Activated CD8-positive, alpha-beta memory T cell treated with anti-CD3 and anti-CD28 coated beads for 36 hours (primary cell): ENCODE measurements at regions not wholly inside any gene's neighbourhood (a gene's known extent, or its start where the extent isn't known, plus 50 kb on each side); places are given as distances from the start of the nearest gene placed in this dataset.
"Not testable (repeated sequence)": the region's sequence is repeated elsewhere in the genome, so short reads cannot be mapped to it uniquely, and the experiment has no call there.

Source experiments
- CTCF ChIA-PET: fragments of 350-600 bp; sonication (Branson Sonifier 250); formaldehyde crosslinking; loops from one replicate; lab custom pipeline; 2021; ENCODE audit warnings: antibody characterized with exemption; lab: Charles Lee
- POLR2A ChIA-PET: fragments of 350-600 bp; sonication (Branson Sonifier 250); formaldehyde crosslinking; loops from one replicate; lab custom pipeline; 2021; ENCODE audit warnings: antibody characterized with exemption; lab: Charles Lee

GRCh38 chr9:90526386-90526785 is 116.2 kb downstream of the DIRAS2 start:
- ChIA-PET CTCF (no interaction called here), POLR2A (no interaction called here)

- CTCF ChIA-PET, POLR2A ChIA-PET: not testable (repeated sequence)
Measured at GRCh38 chr9:90536094-90536493, 106.5 kb downstream of the DIRAS2 start.

GRCh38 chr9:90538566-90538965 is 104.1 kb downstream of the DIRAS2 start:
- ChIA-PET CTCF (no interaction called here), POLR2A (no interaction called here)

GRCh38 chr9:90539286-90539685 is 103.3 kb downstream of the DIRAS2 start:
- ChIA-PET CTCF (no interaction called here), POLR2A (no interaction called here)

- CTCF ChIA-PET, result interaction anchor here (0.6 kb wide), 1 partner anchor 559 kb away, joined by 3 read pairs; no protein-coding TSS in a partner anchor
- POLR2A ChIA-PET, result no interaction called here
Measured at GRCh38 chr9:90540734-90541133, 101.9 kb downstream of the DIRAS2 start.

- ChIA-PET CTCF (no interaction called here), POLR2A (no interaction called here)
Measured at GRCh38 chr9:90544488-90544887, 98.1 kb downstream of the DIRAS2 start.

- POLR2A ChIA-PET, result no interaction called here
- CTCF ChIA-PET, result no interaction called here
Measured at GRCh38 chr9:90546200-90546599, 96.4 kb downstream of the DIRAS2 start.

- ChIA-PET CTCF (no interaction called here), POLR2A (no interaction called here)
Measured at GRCh38 chr9:90547896-90548295, 94.7 kb downstream of the DIRAS2 start.

- POLR2A ChIA-PET, result no interaction called here
- CTCF ChIA-PET, result no interaction called here
Measured at GRCh38 chr9:90552317-90552716, 90.3 kb downstream of the DIRAS2 start.

- CTCF ChIA-PET, result no interaction called here
- POLR2A ChIA-PET, result no interaction called here
Measured at GRCh38 chr9:90555351-90556057, 87.1 kb downstream of the DIRAS2 start.

- POLR2A ChIA-PET, result no interaction called here
Measured at GRCh38 chr9:90556897-90557675, 85.5 kb downstream of the DIRAS2 start.

GRCh38 chr9:90559075-90560073 is 83.2 kb downstream of the DIRAS2 start:
- ChIA-PET POLR2A (no interaction called here), CTCF (no interaction called here)

More at GRCh38 chr9:90556897-90557675, 85.5 kb downstream of the DIRAS2 start:
- CTCF ChIA-PET, result no interaction called here
